GM23338 (cell line): ENCODE measurements at regions not wholly inside any gene's neighbourhood (a gene's known extent, or its start where the extent isn't known, plus 50 kb on each side); places are given as distances from the start of the nearest gene placed in this dataset.

ENCODE experiments used
- ATAC-seq: fragments of 200-7000 bp; cut with Tn5 transposase; 3 replicates; pipeline ENCODE4 v1.9.1; 2020
- DNase-seq: peaks from one replicate; pipeline ENCODE4 v3.0.0-alpha.2; 2015; ENCODE audit warnings: low spot score
- H2AFZ ChIP-seq: fragments of 200-600 bp; sonication (generic); 2 replicates; pipeline ENCODE4 v1.8.0; 2016; ENCODE audit warnings: antibody characterized with exemption, mild to moderate bottlenecking, moderate library complexity
- H3F3A ChIP-seq: fragments of 200-600 bp; sonication (generic); replicated peaks from 2 replicates; pipeline ENCODE4 v1.8.0; 2017; ENCODE audit warnings: antibody characterized with exemption, mixed run types, low read depth
- H3K27ac ChIP-seq: fragments of 200-600 bp; sonication (generic); 2 replicates; pipeline ENCODE4 v1.6.1; 2016; ENCODE audit warnings: low read depth
- H3K27me3 ChIP-seq: fragments of 200-600 bp; sonication (generic); 2 replicates; pipeline ENCODE4 v1.8.0; 2016; ENCODE audit warnings: mild to moderate bottlenecking, mixed run types, moderate library complexity; ENCODE audit not compliant: insufficient read depth
- H3K36me3 ChIP-seq: fragments of 200-600 bp; sonication (generic); 2 replicates; pipeline ENCODE4 v1.8.0; 2016; ENCODE audit warnings: mild to moderate bottlenecking; ENCODE audit not compliant: insufficient read depth
- H3K4me1 ChIP-seq: fragments of 200-600 bp; sonication (generic); 2 replicates; pipeline ENCODE4 v1.8.0; 2016; ENCODE audit warnings: mild to moderate bottlenecking, moderate library complexity; ENCODE audit not compliant: insufficient read depth
- H3K4me2 ChIP-seq: fragments of 200-600 bp; sonication (generic); 2 replicates; pipeline ENCODE4 v1.7.1; 2017; ENCODE audit warnings: mixed run types
- H3K4me3 ChIP-seq: fragments of 200-600 bp; sonication (generic); 2 replicates; pipeline ENCODE4 v1.6.1; 2016; ENCODE audit warnings: mixed run types
- H3K79me2 ChIP-seq: fragments of 200-600 bp; sonication (generic); replicated peaks from 2 replicates; pipeline ENCODE4 v1.8.0; 2017; ENCODE audit warnings: mild to moderate bottlenecking; ENCODE audit not compliant: insufficient read depth
- H3K9me2 ChIP-seq: fragments of 200-600 bp; sonication (generic); 2 replicates; pipeline ENCODE4 v1.8.0; 2017; ENCODE audit not compliant: insufficient read depth
- H4K20me1 ChIP-seq: fragments of 200-600 bp; sonication (generic); replicated peaks from 2 replicates; pipeline ENCODE4 v1.8.0; 2017; ENCODE audit warnings: mild to moderate bottlenecking; ENCODE audit not compliant: insufficient read depth
- H3K27ac Mint-ChIP-seq: 2 replicates; pipeline ENCODE4 v1.8.0; 2020; ENCODE audit warnings: inconsistent platforms, mild to moderate bottlenecking, moderate library complexity, mixed read lengths
- H3K27me3 Mint-ChIP-seq: 3 replicates; pipeline ENCODE4 v1.8.0; 2022; ENCODE audit warnings: low read depth, mild to moderate bottlenecking, moderate library complexity, mixed read lengths, inconsistent platforms; ENCODE audit not compliant: insufficient read depth, poor library complexity
- H3K36me3 Mint-ChIP-seq: 3 replicates; pipeline ENCODE4 v1.8.0; 2021; ENCODE audit warnings: low read depth, mild to moderate bottlenecking, inconsistent platforms, moderate library complexity, mixed read lengths
- H3K4me1 Mint-ChIP-seq: 3 replicates; pipeline ENCODE4 v1.8.0; 2020; ENCODE audit warnings: mild to moderate bottlenecking, inconsistent platforms, mixed read lengths
- H3K4me3 Mint-ChIP-seq: 3 replicates; pipeline ENCODE4 v1.8.0; 2021; ENCODE audit warnings: moderate library complexity, mild to moderate bottlenecking, inconsistent platforms, mixed read lengths
- H3K9me3 Mint-ChIP-seq: 3 replicates; pipeline ENCODE4 v1.8.0; 2020; ENCODE audit warnings: moderate library complexity, mild to moderate bottlenecking, inconsistent platforms, mixed read lengths
- CREB1 ChIP-seq: fragments of 250-450 bp; sonication (Bioruptor Pico); IDR thresholded peaks from 2 replicates; pipeline ENCODE4 v1.5.0; 2020; ENCODE audit warnings: low read depth, mild to moderate bottlenecking, moderate library complexity
- CTCF ChIP-seq, 2 experiments: fragments of 200-600 bp in 1 of 2; sonication (generic) in 1 of 2; conservative IDR thresholded peaks; 2 replicates each; pipeline versions ENCODE4 v1.5.1 to v1.6.1; 2016 to 2017; ENCODE audit warnings: antibody characterized with exemption in 2 of 2, low read depth in 2 of 2, mild to moderate bottlenecking in 2 of 2, moderate library complexity in 1 of 2
- EZH2phosphoT487 ChIP-seq: fragments of 200-600 bp; sonication (generic); IDR thresholded peaks from one replicate; pipeline ENCODE4 v1.8.1; 2018; ENCODE audit warnings: antibody characterized with exemption; ENCODE audit not compliant: unreplicated experiment
- JUNB ChIP-seq: IDR thresholded peaks from one replicate; pipeline ENCODE4 v1.6.1; 2016; ENCODE audit warnings: antibody characterized with exemption; ENCODE audit not compliant: unreplicated experiment
- POLR2AphosphoS5 ChIP-seq: IDR thresholded peaks from 2 replicates; pipeline ENCODE4 v1.6.1; 2016; ENCODE audit warnings: antibody characterized with exemption, low read depth
- ZNF114 ChIP-seq: fragments of 250-450 bp; sonication (Bioruptor Pico); IDR thresholded peaks from 2 replicates; pipeline ENCODE4 v1.5.0; 2020; ENCODE audit warnings: mild to moderate bottlenecking, moderate library complexity
- ZNF462 ChIP-seq: fragments of 250-450 bp; sonication (Bioruptor Pico); IDR thresholded peaks from 2 replicates; pipeline ENCODE4 v1.5.0; 2020; ENCODE audit warnings: mild to moderate bottlenecking, moderate library complexity

- no peaks in the 10 kb centered on the region for H4K20me1 ChIP-seq
- Mint-ChIP-seq H3K36me3 (peaks cover 24% of the 10 kb centered on the region), H3K27ac (no peak overlapping the region), H3K9me3 (peaks cover 37% of the 10 kb centered on the region), H3K4me3 (no peak overlapping the region), H3K27me3 (peaks cover 2% of the 10 kb centered on the region), H3K4me1 (peaks cover 5% of the 10 kb centered on the region)
- DNase-seq (no peak), ATAC-seq (no peak)
- H3K4me3 ChIP-seq: no peak overlapping the region
- H3K4me2 ChIP-seq: no peak overlapping the region
- no peaks in the 10 kb centered on the region for H3K36me3 ChIP-seq
- H3K27me3 ChIP-seq: no peaks in the 10 kb centered on the region
- TF ChIP-seq ZNF114 (CRISPR knock-in tag) (no peak), CREB1 (CRISPR knock-in tag) (no peak)
- no peaks in the 10 kb centered on the region for H3F3A ChIP-seq
- no peak overlapping the region for H2AFZ ChIP-seq
- no peak overlapping the region for H3K27ac ChIP-seq
- peaks cover 4% of the 10 kb centered on the region; the same call in 1 of the 2 replicates for H3K9me2 ChIP-seq
- H3K79me2 ChIP-seq: no peaks in the 10 kb centered on the region
- no peaks in the 10 kb centered on the region for H3K4me1 ChIP-seq
Observed at GRCh38 chr17:77668518-77668917, 290.0 kb upstream of the TNRC6C start.

- no peak overlapping the region for H3K4me3 ChIP-seq
- no peak for ATAC-seq
Observed at GRCh38 chr17:77670173-77670572, 288.3 kb upstream of the TNRC6C start.

More at GRCh38 chr17:77670173-77670572, 288.3 kb upstream of the TNRC6C start:
- Histone ChIP-seq H3K27ac (no peak overlapping the region), H3K36me3 (no peaks in the 10 kb centered on the region), H3K4me1 (no peaks in the 10 kb centered on the region), H2AFZ (no peak overlapping the region), H3K79me2 (no peaks in the 10 kb centered on the region), H3K27me3 (no peaks in the 10 kb centered on the region), H3F3A (no peaks in the 10 kb centered on the region), H3K4me2 (no peak overlapping the region), H4K20me1 (no peaks in the 10 kb centered on the region), H3K9me2 (peaks cover 4% of the 10 kb centered on the region; the same call in 1 of the 2 replicates)
- H3K9me3 Mint-ChIP-seq: peaks cover 22% of the 10 kb centered on the region
- H3K27me3 Mint-ChIP-seq: peaks cover 2% of the 10 kb centered on the region
- peaks cover 15% of the 10 kb centered on the region for H3K36me3 Mint-ChIP-seq
- no peak overlapping the region for H3K27ac Mint-ChIP-seq
- peaks cover 5% of the 10 kb centered on the region for H3K4me1 Mint-ChIP-seq
- no peak for TF ChIP-seq POLR2AphosphoS5
- TF ChIP-seq EZH2phosphoT487: no peak
- TF ChIP-seq JUNB: no peak
- no peak for TF ChIP-seq ZNF462 (CRISPR knock-in tag)
- no peak for TF ChIP-seq CTCF (conservative IDR thresholded peaks at IDR 0.05; ENCODE audit: low read depth in 2 of 2)
- H3K4me3 Mint-ChIP-seq: no peak overlapping the region
- no peak for DNase-seq
